Lower leg skin (tissue), 4 donors: ENCODE measurements at regions not wholly inside any gene's neighbourhood (a gene's known extent, or its start where the extent isn't known, plus 50 kb on each side); places are given as distances from the start of the nearest gene placed in this dataset.
"Not testable (repeated sequence)": the region's sequence is repeated elsewhere in the genome, so short reads cannot be mapped to it uniquely, and the experiment has no call there.

Experiments used
- DNase-seq, 2 donors: peaks; one replicate each; pipeline ENCODE4 v3.0.0-alpha.2; 2019; ENCODE audit warnings: low spot score in 2 of 2
- H3K4me3 ChIP-seq: fragments of 200-600 bp; sonication (generic); 2 replicates; pipeline ENCODE4 v1.5.1; 2017; ENCODE audit warnings: mild to moderate bottlenecking, low read depth; ENCODE audit not compliant: poor library complexity, severe bottlenecking
- CTCF ChIP-seq, 3 donors: fragments of 450-650 bp; IDR thresholded peaks; one replicate each; pipeline ENCODE4 v1.5.1; 2016; ENCODE audit warnings: antibody characterized with exemption in 3 of 3, mild to moderate bottlenecking in 3 of 3, moderate library complexity in 2 of 3
- POLR2A ChIP-seq, 2 donors: fragments of 450-650 bp; IDR thresholded peaks; one replicate each; pipeline ENCODE4 v1.6.1; 2016 to 2017; ENCODE audit warnings: antibody characterized with exemption in 2 of 2, mild to moderate bottlenecking in 1 of 2, moderate library complexity in 1 of 2
- WGBS, 2 donors: methylation state at CpG; one replicate each; pipeline ENCODE4 v1.1.5; 2018; 5-methylcytosine and 5-hydroxymethylcytosine counted together
- intact Hi-C: fragments of 100-400 bp; cut with DNase I; formaldehyde crosslinking; loops from one replicate; pipeline ENCODE4 v1.15.0; 2023; ENCODE audit warnings: low total_unique reads

GRCh38 chr6:66126358-66126757 lies 419.3 kb upstream of the EYS start:
- no peak for TF ChIP-seq CTCF (IDR thresholded peaks at IDR 0.05)
- TF ChIP-seq POLR2A (IDR thresholded peaks at IDR 0.05): no peak
- 54 to 66% methylated on average over 3 of the region's 3 CpGs for WGBS, 2 donors
- DNase-seq: no peak
- intact Hi-C loops: no loop called here
- no peak overlapping the region for H3K4me3 ChIP-seq

- DNase-seq: no peak
- 30 to 36% methylated on average over 3 of the region's 3 CpGs for WGBS, 2 donors
- H3K4me3 ChIP-seq: no peak overlapping the region
- intact Hi-C loops: no loop called here
- no peak for TF ChIP-seq POLR2A (IDR thresholded peaks at IDR 0.05)
- TF ChIP-seq CTCF (IDR thresholded peaks at IDR 0.05): no peak
These were observed 396.9 kb upstream of the EYS start for GRCh38 chr6:66103954-66104353.

- TF ChIP-seq POLR2A (IDR thresholded peaks at IDR 0.05): no peak
- no peak for TF ChIP-seq CTCF (IDR thresholded peaks at IDR 0.05)
- no peak overlapping the region for H3K4me3 ChIP-seq
- WGBS, 2 donors: 90 to 91% methylated on average over 1 of the region's 1 CpG
- intact Hi-C loops: no loop called here
- DNase-seq: no peak
These were observed 396.3 kb upstream of the EYS start for GRCh38 chr6:66103354-66103753.

- no peak overlapping the region for H3K4me3 ChIP-seq
- intact Hi-C loops: no loop called here
- DNase-seq: peak in 1 of 2 donors; percentile 62
- TF ChIP-seq POLR2A (IDR thresholded peaks at IDR 0.05): no peak
- no peak for TF ChIP-seq CTCF (IDR thresholded peaks at IDR 0.05)
- 96 to 100% methylated on average over 8 to 24 of the region's 26 CpGs for WGBS, 2 donors
These were observed 389.7 kb upstream of the EYS start for GRCh38 chr6:66096679-66097078.

GRCh38 chr6:66094615-66095014 lies 387.6 kb upstream of the EYS start:
- intact Hi-C loops: no loop called here
- no peak overlapping the region for H3K4me3 ChIP-seq
- 95 to 96% methylated on average over 27 of the region's 27 CpGs for WGBS, 2 donors
- peak in 1 of 2 donors; percentile 82 for DNase-seq
- TF ChIP-seq CTCF (IDR thresholded peaks at IDR 0.05) (no peak), POLR2A (IDR thresholded peaks at IDR 0.05) (no peak)

- DNase-seq, intact Hi-C loops, H3K4me3 ChIP-seq: not testable (repeated sequence)
- 86 to 89% methylated on average over 1 of the region's 1 CpG for WGBS, 2 donors
These were observed 385.3 kb upstream of the EYS start for GRCh38 chr6:66092306-66092705.
